SK-N-SH (cell line): ENCODE measurements at regions not wholly inside any gene's neighbourhood (a gene's known extent, or its start where the extent isn't known, plus 50 kb on each side); places are given as distances from the start of the nearest gene placed in this dataset.

Experiments
- CTCF ChIA-PET: fragments of 300-600, 350-600 bp; formaldehyde crosslinking; extraction: SDS; loops from one replicate; lab custom pipeline; 2021; lab: Yijun Ruan, JAX
- POLR2A ChIA-PET: fragments of 350-600 bp; sonication (Branson Sonifier 250); formaldehyde crosslinking; extraction: SDS; loops from one replicate; lab custom pipeline; 2020; ENCODE audit warnings: antibody characterized with exemption, inconsistent platforms; lab: Yijun Ruan, JAX
- DNase-seq: peaks from one replicate; pipeline ENCODE4 v3.0.0; 2012
- H2AFZ ChIP-seq: fragments of 200-600 bp; sonication (generic); 2 replicates; pipeline ENCODE4 v1.8.1; 2016; ENCODE audit warnings: antibody characterized with exemption, mild to moderate bottlenecking, low read depth
- H3F3A ChIP-seq: fragments of 200-600 bp; sonication (generic); replicated peaks from 2 replicates; pipeline ENCODE3; 2016; ENCODE audit warnings: antibody characterized with exemption, mild to moderate bottlenecking; ENCODE audit not compliant: insufficient read depth
- H3K27ac ChIP-seq, 2 experiments: fragments of 200-500 bp in 1 of 2; fragments of 200-600 bp in 1 of 2; sonication (Bioruptor generic) in 1 of 2; sonication (generic), shearing (Covaris generic) in 1 of 2; 2 replicates each; pipeline versions ENCODE4 v1.5.1 to v1.6.1; 2014 to 2016; ENCODE audit warnings: low read depth in 2 of 2, inconsistent platforms in 1 of 2, low read length in 1 of 2, mild to moderate bottlenecking in 1 of 2, mixed read lengths in 1 of 2
- H3K27me3 ChIP-seq: fragments of 200-600 bp; sonication (generic), shearing (Covaris generic); 2 replicates; pipeline ENCODE4 v1.6.1; 2016; ENCODE audit warnings: mixed run types; ENCODE audit not compliant: insufficient read depth
- H3K36me3 ChIP-seq, 2 experiments: fragments of 200-500 bp in 1 of 2; fragments of 200-600 bp in 1 of 2; sonication (Bioruptor generic) in 1 of 2; sonication (generic) in 1 of 2; replicated peaks in 1 of 2; 2 replicates each; pipeline versions ENCODE3 to v1.5.1; 2014 to 2016; ENCODE audit warnings: low read length in 1 of 2, mild to moderate bottlenecking in 1 of 2; ENCODE audit not compliant: insufficient read depth in 2 of 2, control insufficient read depth in 1 of 2
- H3K4me1 ChIP-seq, 2 experiments: fragments of 200-500 bp in 1 of 2; fragments of 200-600 bp in 1 of 2; sonication (Bioruptor generic) in 1 of 2; sonication (generic), shearing (Covaris generic) in 1 of 2; 2 replicates each; pipeline versions ENCODE4 v1.5.1 to v1.6.1; 2014 to 2016; ENCODE audit warnings: low read depth in 1 of 2, low read length in 1 of 2, mixed run types in 1 of 2; ENCODE audit not compliant: insufficient read depth in 2 of 2, control insufficient read depth in 1 of 2
- H3K4me2 ChIP-seq: fragments of 200-600 bp; sonication (generic), shearing (Covaris generic); 2 replicates; pipeline ENCODE4 v1.6.1; 2017; ENCODE audit warnings: mixed run types
- H3K4me3 ChIP-seq, 2 experiments: fragments of 200-500 bp in 1 of 2; fragments of 200-600 bp in 1 of 2; sonication (Bioruptor generic) in 1 of 2; sonication (generic), shearing (Covaris generic) in 1 of 2; 2 replicates each; pipeline versions ENCODE4 v1.5.1 to v1.8.1; 2014 to 2016; ENCODE audit warnings: low read depth in 2 of 2, inconsistent platforms in 1 of 2, low read length in 1 of 2, mild to moderate bottlenecking in 1 of 2, mixed read lengths in 1 of 2, moderate library complexity in 1 of 2
- H3K79me2 ChIP-seq: fragments of 200-600 bp; sonication (generic); 2 replicates; pipeline ENCODE4 v1.8.1; 2017; ENCODE audit warnings: mild to moderate bottlenecking; ENCODE audit not compliant: insufficient read depth
- H3K9ac ChIP-seq: fragments of 200-600 bp; sonication (generic); 2 replicates; pipeline ENCODE4 v1.6.1; 2017; ENCODE audit warnings: mixed run types
- H3K9me2 ChIP-seq: fragments of 200-600 bp; sonication (generic); 2 replicates; pipeline ENCODE4 v1.6.1; 2017; ENCODE audit warnings: mixed run types
- H3K9me3 ChIP-seq: fragments of 200-600 bp; sonication (generic); 2 replicates; pipeline ENCODE4 v1.6.1; 2017; ENCODE audit warnings: mixed run types, mild to moderate bottlenecking, moderate library complexity
- H4K20me1 ChIP-seq: fragments of 200-600 bp; sonication (generic); 2 replicates; pipeline ENCODE4 v1.6.1; 2017; ENCODE audit warnings: mild to moderate bottlenecking, mixed run types; ENCODE audit not compliant: insufficient read depth
- CTCF ChIP-seq: fragments of 200-600 bp; sonication (generic); IDR thresholded peaks from 2 replicates; pipeline ENCODE4 v1.6.1; 2017; ENCODE audit warnings: antibody characterized with exemption, mild to moderate bottlenecking, moderate library complexity
- GABPA ChIP-seq: IDR thresholded peaks from 2 replicates; pipeline ENCODE4 v1.4.0; 2012; ENCODE audit warnings: low read depth, mild to moderate bottlenecking
- GATA2 ChIP-seq: sonication (generic); formaldehyde crosslinking; IDR thresholded peaks from 2 replicates; pipeline ENCODE4 v1.5.0; 2020; ENCODE audit warnings: mild to moderate bottlenecking, missing genetic modification reagents
- JUND ChIP-seq: IDR thresholded peaks from 2 replicates; pipeline ENCODE4 v1.4.0; 2012
- MAX ChIP-seq: IDR thresholded peaks from 2 replicates; pipeline ENCODE4 v1.4.0; 2012; ENCODE audit warnings: low read depth
- POLR2AphosphoS5 ChIP-seq: IDR thresholded peaks from 2 replicates; pipeline ENCODE4 v1.6.1; 2012; ENCODE audit warnings: low read depth, low read length
- RAD21 ChIP-seq: IDR thresholded peaks from 2 replicates; pipeline ENCODE4 v1.6.1; 2012; ENCODE audit warnings: mild to moderate bottlenecking, low read length
- SIN3A ChIP-seq: IDR thresholded peaks from 2 replicates; pipeline ENCODE4 v1.6.1; 2012; ENCODE audit warnings: low read depth, mild to moderate bottlenecking, low read length, moderate library complexity, borderline replicate concordance
- SMC3 ChIP-seq: IDR thresholded peaks from 2 replicates; pipeline ENCODE4 v1.6.1; 2012; ENCODE audit warnings: low read depth, low read length, improper control_type of control experiment
- TEAD4 ChIP-seq: IDR thresholded peaks from 2 replicates; pipeline ENCODE4 v1.4.0; 2012; ENCODE audit warnings: mild to moderate bottlenecking, borderline replicate concordance; ENCODE audit not compliant: insufficient read depth
- YY1 ChIP-seq: IDR thresholded peaks from 2 replicates; pipeline ENCODE4 v1.4.0; 2012; ENCODE audit warnings: low read depth, mild to moderate bottlenecking
- ZBTB33 ChIP-seq: IDR thresholded peaks from 2 replicates; pipeline ENCODE4 v1.4.0; 2012; ENCODE audit warnings: low read depth, borderline replicate concordance
- WGBS: methylation state at CpG from one replicate; pipeline ENCODE4 v1.1.6; 2017; ENCODE audit warnings: low lambda C conversion rate; 5-methylcytosine and 5-hydroxymethylcytosine counted together
- TF ChIP-seq, protein P1 (sequence below): IDR thresholded peaks from 2 replicates; pipeline ENCODE4; 2012

GRCh38 chr7:10412422-10413019 is 561.2 kb upstream of the PHF14 start:
- peak; percentile 44 for DNase-seq
- ChIA-PET POLR2A (no interaction called here), CTCF (interaction anchor here (0.6 to 3.8 kb wide), 31 partner anchors 8 to 1997 kb away, joined by 3 to 25 read pairs (median 4); no protein-coding TSS in a partner anchor)
- Histone ChIP-seq H3K36me3 (no peaks in the 10 kb centered on the region), H3F3A (no peaks in the 10 kb centered on the region), H4K20me1 (no peaks in the 10 kb centered on the region), H2AFZ (no peak overlapping the region), H3K4me2 (no peak overlapping the region), H3K4me3 (no peak overlapping the region), H3K27ac (no peak overlapping the region), H3K27me3 (no peaks in the 10 kb centered on the region), H3K79me2 (no peaks in the 10 kb centered on the region), H3K4me1 (no peaks in the 10 kb centered on the region), H3K9me2 (0 out of 2 replicates have a peak, but pooled peaks cover 5% of the 10 kb centered on the region), H3K9me3 (no peaks in the 10 kb centered on the region; the same call in 1 of the 2 replicates), H3K9ac (no peak overlapping the region)
- 7% methylated on average over 3 of the region's 3 CpGs for WGBS
- peak; percentile 64 for TF ChIP-seq CTCF
- peak; percentile 59; the same call in 1 of the 2 replicates for TF ChIP-seq SMC3
- peak; percentile 91 for TF ChIP-seq RAD21
- no peak for TF ChIP-seq JUND
- TF ChIP-seq TEAD4, result no peak

GRCh38 chr7:10418985-10419384 is 554.7 kb upstream of the PHF14 start:
- DNase-seq, result no peak
- ChIA-PET POLR2A (no interaction called here), CTCF (interaction anchor here (0.6 kb wide), 1 partner anchor 1998 kb away, joined by 3 read pairs; no protein-coding TSS in a partner anchor)
- Histone ChIP-seq H3K79me2 (no peaks in the 10 kb centered on the region), H3K9me3 (peaks cover 4% of the 10 kb centered on the region), H3K36me3 (no peaks in the 10 kb centered on the region), H3K4me3 (no peak overlapping the region), H4K20me1 (no peaks in the 10 kb centered on the region), H3K27ac (no peak overlapping the region), H3K27me3 (no peaks in the 10 kb centered on the region), H3K9me2 (0 out of 2 replicates have a peak, but pooled peaks cover 5% of the 10 kb centered on the region), H2AFZ (no peak overlapping the region), H3K4me2 (no peak overlapping the region), H3K9ac (no peak overlapping the region), H3K4me1 (no peaks in the 10 kb centered on the region), H3F3A (no peaks in the 10 kb centered on the region)
- TF ChIP-seq, protein P1, sequence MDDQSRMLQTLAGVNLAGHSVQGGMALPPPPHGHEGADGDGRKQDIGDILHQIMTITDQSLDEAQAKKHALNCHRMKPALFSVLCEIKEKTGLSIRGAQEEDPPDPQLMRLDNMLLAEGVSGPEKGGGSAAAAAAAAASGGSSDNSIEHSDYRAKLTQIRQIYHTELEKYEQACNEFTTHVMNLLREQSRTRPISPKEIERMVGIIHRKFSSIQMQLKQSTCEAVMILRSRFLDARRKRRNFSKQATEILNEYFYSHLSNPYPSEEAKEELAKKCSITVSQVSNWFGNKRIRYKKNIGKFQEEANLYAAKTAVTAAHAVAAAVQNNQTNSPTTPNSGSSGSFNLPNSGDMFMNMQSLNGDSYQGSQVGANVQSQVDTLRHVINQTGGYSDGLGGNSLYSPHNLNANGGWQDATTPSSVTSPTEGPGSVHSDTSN, result no peak
- TF ChIP-seq MAX, result no peak
- TF ChIP-seq SMC3, result no peak
- TF ChIP-seq YY1, result no peak
- no peak for TF ChIP-seq ZBTB33
- no peak for TF ChIP-seq RAD21
- no peak for TF ChIP-seq SIN3A
- no peak for TF ChIP-seq GATA2 (CRISPR knock-in tag)
- no peak for TF ChIP-seq GABPA
- no peak for TF ChIP-seq POLR2AphosphoS5
- 18% methylated on average over 2 of the region's 2 CpGs for WGBS
